Gastrocnemius medialis (tissue), 4 donors: ENCODE measurements at regions not wholly inside any gene's neighbourhood (a gene's known extent, or its start where the extent isn't known, plus 50 kb on each side); places are given as distances from the start of the nearest gene placed in this dataset.

Experiments
- ATAC-seq, 2 donors: fragments of 150-250 bp; one replicate each; pipeline ENCODE4 v1.9.1; 2016
- DNase-seq, 2 donors: peaks; one replicate each; pipeline ENCODE4 v3.0.0-alpha.2; 2019
- H3K27ac ChIP-seq, 4 donors: fragments of 200-600 bp; sonication (generic); 1 replicate in 1 of 4; 2 replicates in 3 of 4; pipeline ENCODE4 v1.5.1; 2016 to 2018; ENCODE audit warnings: mild to moderate bottlenecking in 2 of 4, moderate library complexity in 1 of 4
- H3K27me3 ChIP-seq, 3 donors: fragments of 200-600 bp; sonication (generic) in 2 of 3; 1 replicate in 1 of 3; 2 replicates in 2 of 3; pipeline versions ENCODE4 v1.5.1 to v1.6.0; 2016 to 2019; ENCODE audit warnings: mild to moderate bottlenecking in 1 of 3, moderate library complexity in 1 of 3
- H3K36me3 ChIP-seq, 2 donors: fragments of 200-600 bp; sonication (generic) in 1 of 2; one replicate each; pipeline ENCODE4 v1.5.1; 2017 to 2018
- H3K4me1 ChIP-seq, 2 donors: fragments of 200-600 bp; sonication (generic) in 1 of 2; one replicate each; pipeline ENCODE4 v1.5.1; 2016 to 2017; ENCODE audit warnings: mild to moderate bottlenecking in 2 of 2
- H3K4me3 ChIP-seq, 4 donors: fragments of 200-600 bp; sonication (generic) in 3 of 4; 1 replicate in 1 of 4; 2 replicates in 3 of 4; pipeline ENCODE4 v1.5.1; 2016 to 2019; ENCODE audit warnings: mild to moderate bottlenecking in 2 of 4
- H3K9me3 ChIP-seq, 3 donors: fragments of 200-600 bp; sonication (generic) in 2 of 3; 1 replicate in 1 of 3; 2 replicates in 2 of 3; pipeline ENCODE4 v1.5.1; 2016 to 2019
- POLR2A ChIP-seq, 2 donors: fragments of 450-650 bp; IDR thresholded peaks; one replicate each; pipeline ENCODE4 v1.6.1; 2017; ENCODE audit warnings: antibody characterized with exemption in 2 of 2, mild to moderate bottlenecking in 2 of 2, moderate library complexity in 2 of 2
- in situ Hi-C, 4 donors: fragments of 200-750 bp; cut with MboI; loops; one replicate each; pipeline versions ENCODE4 v1.15.0 to v1.8.0; 2017; ENCODE audit warnings: low sequenced_read_pairs in 4 of 4
- intact Hi-C: fragments of 100-400 bp; cut with DNase I; formaldehyde crosslinking; loops from one replicate; pipeline ENCODE4 v1.15.1; 2023; ENCODE audit warnings: low total_unique reads
- TF ChIP-seq, protein P1 (sequence below), 5 experiments: fragments of 450-650 bp in 3 of 5; fragments of 200-600 bp in 2 of 5; sonication (generic) in 2 of 5; IDR thresholded peaks in 4 of 5; conservative IDR thresholded peaks in 1 of 5; 1 replicate in 4 of 5; 2 replicates in 1 of 5; pipeline ENCODE4 v1.5.1; 2016 to 2019; ENCODE audit warnings: antibody characterized with exemption in 5 of 5, mild to moderate bottlenecking in 3 of 5, moderate library complexity in 3 of 5

DNA sequence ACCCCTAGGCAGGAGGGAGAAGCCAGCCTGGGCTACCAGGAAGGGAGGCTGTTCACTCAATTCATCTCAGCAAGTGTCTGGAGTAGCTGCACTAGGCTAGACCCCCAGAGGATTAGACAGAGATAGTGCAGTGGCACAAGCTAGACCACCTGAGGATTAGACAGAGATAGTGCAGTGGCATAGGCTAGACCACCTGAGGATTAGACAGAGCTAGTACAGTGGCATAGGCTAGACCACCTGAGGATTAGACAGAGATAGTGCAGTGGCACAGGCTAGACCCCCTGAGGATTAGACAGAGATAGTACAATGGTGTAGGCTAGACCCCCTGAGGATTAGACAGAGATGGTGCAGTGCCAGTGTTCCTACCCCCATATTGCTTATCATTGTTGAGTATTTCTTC lies 74.1 kb upstream of the SDK2 start:
- ATAC-seq: no peak
- no peaks in the 10 kb centered on the region for H3K9me3 ChIP-seq
- no peaks in the 10 kb centered on the region for H3K36me3 ChIP-seq
- intact Hi-C loops (no loop called here), in situ Hi-C loops (loop anchor here in 1 of 4 donors (10.0 kb wide), 1 partner anchor 284 kb away; no protein-coding TSS in a partner anchor)
- H3K4me3 ChIP-seq: no peak overlapping the region
- peaks cover 0 to 20% (median 4%) of the 10 kb centered on the region in 3 donors for H3K27me3 ChIP-seq
- no peaks in the 10 kb centered on the region for H3K4me1 ChIP-seq
- TF ChIP-seq POLR2A (IDR thresholded peaks at IDR 0.05): no peak
- TF ChIP-seq, protein P1, sequence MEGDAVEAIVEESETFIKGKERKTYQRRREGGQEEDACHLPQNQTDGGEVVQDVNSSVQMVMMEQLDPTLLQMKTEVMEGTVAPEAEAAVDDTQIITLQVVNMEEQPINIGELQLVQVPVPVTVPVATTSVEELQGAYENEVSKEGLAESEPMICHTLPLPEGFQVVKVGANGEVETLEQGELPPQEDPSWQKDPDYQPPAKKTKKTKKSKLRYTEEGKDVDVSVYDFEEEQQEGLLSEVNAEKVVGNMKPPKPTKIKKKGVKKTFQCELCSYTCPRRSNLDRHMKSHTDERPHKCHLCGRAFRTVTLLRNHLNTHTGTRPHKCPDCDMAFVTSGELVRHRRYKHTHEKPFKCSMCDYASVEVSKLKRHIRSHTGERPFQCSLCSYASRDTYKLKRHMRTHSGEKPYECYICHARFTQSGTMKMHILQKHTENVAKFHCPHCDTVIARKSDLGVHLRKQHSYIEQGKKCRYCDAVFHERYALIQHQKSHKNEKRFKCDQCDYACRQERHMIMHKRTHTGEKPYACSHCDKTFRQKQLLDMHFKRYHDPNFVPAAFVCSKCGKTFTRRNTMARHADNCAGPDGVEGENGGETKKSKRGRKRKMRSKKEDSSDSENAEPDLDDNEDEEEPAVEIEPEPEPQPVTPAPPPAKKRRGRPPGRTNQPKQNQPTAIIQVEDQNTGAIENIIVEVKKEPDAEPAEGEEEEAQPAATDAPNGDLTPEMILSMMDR (IDR thresholded peaks at IDR 0.05 in 4 of 5, conservative IDR thresholded peaks at IDR 0.05 in 1 of 5): no peak
- DNase-seq: no peak
- no peak overlapping the region for H3K27ac ChIP-seq

DNA sequence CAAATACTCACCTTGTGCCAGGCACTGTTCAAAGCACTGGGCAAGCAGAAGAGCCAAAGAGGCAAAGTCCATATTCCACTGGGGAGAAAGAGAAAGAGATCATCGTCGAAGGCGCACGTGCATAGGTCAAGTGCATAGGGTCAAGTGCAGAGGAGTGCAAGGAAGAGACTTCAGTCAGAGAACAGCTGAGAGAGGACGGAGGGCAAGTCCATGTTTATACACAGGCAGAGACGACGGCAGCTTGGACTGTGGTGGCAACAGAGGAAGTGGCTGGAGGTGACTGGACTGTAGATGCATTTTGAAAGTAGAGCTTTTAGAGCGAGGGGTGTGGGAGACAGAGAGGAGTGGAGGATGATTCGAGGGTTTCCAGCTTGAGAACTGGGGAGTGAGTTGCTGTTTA lies 74.7 kb upstream of the SDK2 start:
- Histone ChIP-seq H3K36me3 (no peaks in the 10 kb centered on the region), H3K9me3 (no peaks in the 10 kb centered on the region), H3K27me3 (peaks cover 0 to 14% (median 4%) of the 10 kb centered on the region in 3 donors), H3K4me1 (no peaks in the 10 kb centered on the region), H3K4me3 (no peak overlapping the region), H3K27ac (no peak overlapping the region)
- DNase-seq (no peak), ATAC-seq (no peak)
- in situ Hi-C loops: loop anchor here in 1 of 4 donors (10.0 kb wide), 1 partner anchor 284 kb away; no protein-coding TSS in a partner anchor
- no peak for TF ChIP-seq POLR2A (IDR thresholded peaks at IDR 0.05)
- TF ChIP-seq, protein P1 (IDR thresholded peaks at IDR 0.05 in 4 of 5, conservative IDR thresholded peaks at IDR 0.05 in 1 of 5): no peak
- intact Hi-C loops: no loop called here

DNA sequence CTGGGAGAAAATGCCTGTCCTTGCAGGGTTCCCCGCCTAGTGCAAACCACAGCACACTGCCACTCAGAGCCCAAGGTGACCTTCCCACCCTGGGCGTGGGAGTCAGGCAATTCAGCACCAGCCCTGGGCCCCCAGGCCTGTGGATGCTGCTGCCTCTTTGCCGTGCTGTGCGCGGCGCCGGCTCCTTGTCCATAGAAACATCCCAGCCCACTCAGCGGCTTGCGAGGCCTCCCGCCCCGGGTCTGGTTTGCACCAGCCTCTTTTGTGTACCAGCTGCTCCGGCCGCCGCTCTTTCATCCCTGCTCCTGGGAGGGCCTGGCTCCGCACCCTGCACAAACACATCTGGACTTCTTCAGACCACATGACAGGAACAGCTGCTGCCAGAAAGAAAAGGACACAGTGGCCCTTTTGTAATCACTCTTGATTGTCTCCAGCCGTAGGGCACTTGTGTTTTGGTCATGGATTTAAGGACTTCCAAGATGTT lies 75.4 kb upstream of the SDK2 start:
- Histone ChIP-seq H3K27me3 (peaks cover 0 to 10% (median 4%) of the 10 kb centered on the region in 3 donors), H3K27ac (no peak overlapping the region), H3K4me3 (no peak overlapping the region), H3K9me3 (no peaks in the 10 kb centered on the region), H3K36me3 (no peaks in the 10 kb centered on the region), H3K4me1 (no peaks in the 10 kb centered on the region)
- no peak for TF ChIP-seq POLR2A (IDR thresholded peaks at IDR 0.05)
- TF ChIP-seq, protein P1 (IDR thresholded peaks at IDR 0.05 in 4 of 5, conservative IDR thresholded peaks at IDR 0.05 in 1 of 5): no peak
- intact Hi-C loops (no loop called here), in situ Hi-C loops (loop anchor here in 1 of 4 donors (10.0 kb wide), 1 partner anchor 285 kb away; no protein-coding TSS in a partner anchor)
- DNase-seq (no peak), ATAC-seq (no peak)

DNA sequence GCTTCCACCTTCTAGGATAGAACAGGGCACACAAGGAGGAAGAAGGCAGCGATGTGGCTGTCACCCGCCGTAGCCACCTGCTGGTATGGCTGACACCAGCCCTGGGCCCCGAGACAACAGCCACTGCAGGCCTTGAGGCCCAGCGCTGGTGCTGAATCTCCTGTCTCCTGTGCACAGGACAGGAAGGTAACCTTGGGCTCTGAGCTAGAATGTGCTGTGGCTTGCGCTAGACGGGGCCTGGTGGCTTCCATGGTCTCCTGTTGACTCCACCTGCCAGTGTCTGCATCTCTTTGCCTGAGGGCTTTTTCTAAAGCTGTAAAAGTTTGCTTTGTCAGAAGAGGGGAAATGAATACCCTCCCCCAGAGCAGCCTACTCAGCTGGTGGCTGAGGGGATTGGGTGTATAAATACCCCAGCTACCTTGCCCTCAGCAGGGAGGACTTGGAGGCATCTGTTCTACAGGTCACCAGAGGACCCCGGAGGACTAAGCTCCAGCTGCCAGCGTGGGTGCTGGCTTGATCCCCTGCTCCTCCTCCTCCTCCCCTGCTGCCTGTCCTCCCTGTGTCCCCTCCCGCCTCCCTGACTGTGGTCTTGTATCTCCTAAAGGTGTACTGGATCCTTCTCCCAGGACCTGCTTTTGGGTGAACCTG lies 76.1 kb upstream of the SDK2 start:
- H3K4me3 ChIP-seq: no peak overlapping the region
- H3K27ac ChIP-seq: no peak overlapping the region
- no peaks in the 10 kb centered on the region for H3K4me1 ChIP-seq
- DNase-seq (no peak), ATAC-seq (no peak)
- H3K9me3 ChIP-seq: no peaks in the 10 kb centered on the region
- intact Hi-C loops (no loop called here), in situ Hi-C loops (no loop called here)
- TF ChIP-seq, protein P1 (IDR thresholded peaks at IDR 0.05 in 4 of 5, conservative IDR thresholded peaks at IDR 0.05 in 1 of 5): no peak
- TF ChIP-seq POLR2A (IDR thresholded peaks at IDR 0.05): no peak
- H3K36me3 ChIP-seq: no peaks in the 10 kb centered on the region
- peaks cover 0 to 10% (median 4%) of the 10 kb centered on the region in 3 donors for H3K27me3 ChIP-seq
